GM21515 (cell line): ENCODE measurements at regions not wholly inside any gene's neighbourhood (a gene's known extent, or its start where the extent isn't known, plus 50 kb on each side); places are given as distances from the start of the nearest gene placed in this dataset.

Source experiments
- ATAC-seq: cut with Tn5 transposase; IDR thresholded peaks from one replicate; pipeline ENCODE4 v1.9.1; 2021; ENCODE audit not compliant: unreplicated experiment

DNA sequence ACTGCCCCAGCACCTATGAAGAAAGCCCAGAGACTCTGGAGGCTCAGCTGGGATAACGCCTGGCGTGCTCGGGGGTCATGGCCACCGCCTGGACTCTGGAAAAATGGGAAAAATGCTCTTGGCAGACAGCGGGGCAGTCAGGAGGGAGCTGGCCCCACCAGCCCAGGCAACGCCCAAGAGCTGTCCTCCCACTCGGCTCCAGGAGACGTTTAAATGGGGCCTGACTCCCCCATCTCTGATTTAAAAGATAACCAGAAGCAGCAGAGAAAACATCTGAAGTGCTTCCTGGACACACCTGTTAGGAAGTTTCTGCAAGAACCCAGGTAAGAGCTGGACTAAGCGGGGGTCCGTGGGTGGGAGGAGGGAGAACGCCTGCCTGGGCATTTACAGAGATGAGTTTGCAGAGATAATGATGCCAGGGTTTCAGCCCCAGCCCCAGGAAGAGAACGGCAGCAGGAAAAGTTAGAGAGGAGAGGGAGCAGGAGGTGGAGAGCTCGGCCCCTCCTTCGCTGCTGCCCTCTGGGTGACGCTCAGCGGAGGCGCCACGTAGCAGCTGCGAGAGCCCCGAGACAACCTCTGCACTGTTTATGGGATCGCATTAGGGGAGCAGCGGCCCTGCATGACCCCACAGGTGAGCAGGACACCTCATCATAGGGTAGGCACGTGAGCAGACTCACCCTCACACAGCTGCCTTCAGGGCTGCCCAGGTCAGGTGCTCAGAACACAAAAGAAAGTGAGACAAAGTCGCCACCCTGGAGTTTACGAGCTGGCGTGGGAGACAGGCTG lies 83.5 kb upstream of the INSIG1 start:
- no peak for ATAC-seq

DNA sequence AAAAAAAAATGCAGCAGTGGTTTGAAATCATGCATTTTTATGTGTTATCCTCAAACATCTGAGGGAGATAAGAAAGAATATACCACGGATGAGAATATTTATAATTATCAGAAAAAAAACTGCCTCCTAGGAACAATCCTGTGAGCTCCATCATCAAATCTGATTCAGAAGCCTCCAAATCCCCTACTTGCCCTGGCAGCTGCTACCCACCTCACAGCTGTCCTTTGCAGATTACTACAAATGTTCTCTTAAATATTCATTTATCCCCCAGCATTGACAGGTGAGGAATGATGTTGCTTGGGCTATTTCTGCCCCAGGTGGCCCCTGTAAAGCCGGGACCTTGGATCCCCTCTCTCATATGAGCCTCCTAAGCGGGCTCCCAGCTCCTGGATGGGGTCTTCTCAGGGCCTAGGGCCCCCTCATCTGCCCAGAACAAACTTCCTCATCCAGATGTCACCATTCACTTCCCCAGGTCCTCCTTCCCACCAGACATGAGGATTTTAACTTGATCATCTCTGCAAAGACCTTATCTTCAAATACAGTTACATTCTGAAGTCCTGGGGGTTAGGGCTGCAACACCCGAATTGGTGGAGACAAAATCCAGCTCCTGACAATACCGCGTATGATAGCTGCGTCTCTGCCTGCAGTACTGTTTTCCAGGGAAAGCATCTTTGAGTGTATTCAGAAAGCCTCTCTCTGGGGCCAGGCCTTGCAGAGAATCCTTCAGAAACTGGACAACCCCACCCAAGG lies 81.9 kb upstream of the INSIG1 start:
- no peak for ATAC-seq

DNA sequence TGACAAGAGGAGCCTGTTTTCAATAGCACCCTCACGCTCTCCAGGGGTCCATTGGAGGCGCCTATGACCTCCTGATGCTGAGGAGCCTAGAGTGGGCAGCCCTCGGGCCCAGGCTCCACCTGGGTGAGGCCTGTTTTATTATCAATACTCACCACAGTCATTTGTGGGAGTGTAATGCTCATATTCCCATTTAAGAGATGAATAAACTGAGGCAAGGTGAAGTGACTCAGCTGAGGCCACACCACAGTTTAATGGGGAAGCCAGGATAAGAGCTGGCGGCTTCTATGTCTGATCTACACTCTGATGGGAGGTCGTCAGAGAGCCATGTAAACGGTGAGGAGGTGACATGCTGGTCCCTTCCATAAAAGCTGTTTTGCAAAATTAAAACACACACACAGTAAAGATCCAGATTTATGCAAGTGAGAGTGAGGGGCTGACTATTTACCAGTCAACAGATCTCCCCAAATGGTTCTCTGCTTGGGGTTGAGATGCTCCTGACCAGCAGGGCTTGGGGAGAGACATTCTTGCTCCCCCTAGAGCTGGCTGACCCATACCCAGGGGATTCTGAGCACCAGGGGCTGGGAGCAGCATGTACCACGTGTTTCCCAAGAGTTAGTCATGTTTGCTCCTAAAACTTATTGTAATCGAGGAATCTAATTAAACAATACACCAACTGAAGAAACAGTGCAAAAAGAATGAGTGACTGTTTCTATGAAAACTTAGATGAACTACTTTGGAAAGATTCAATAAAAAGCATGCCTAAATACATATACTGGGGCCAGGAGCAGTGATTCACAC lies 81.0 kb upstream of the INSIG1 start:
- ATAC-seq = no peak

DNA sequence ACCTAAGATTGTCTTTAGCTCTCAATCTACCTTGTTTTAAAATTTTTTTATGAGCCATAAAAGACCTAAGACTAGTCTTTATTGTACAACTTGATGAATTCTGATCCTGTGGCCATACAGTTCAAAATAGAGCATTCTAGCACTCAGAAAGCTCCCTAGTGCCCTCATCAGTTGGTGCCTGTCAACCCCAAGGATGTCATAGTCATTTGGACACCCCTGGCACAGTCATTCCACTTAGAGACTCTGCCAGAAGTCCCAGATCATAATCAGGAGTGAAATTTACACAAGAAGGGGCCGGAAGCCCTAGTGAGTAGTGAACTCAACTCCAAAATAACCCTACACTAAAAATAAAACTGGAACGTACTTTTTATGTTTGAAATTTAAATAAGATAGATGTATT lies 80.0 kb upstream of the INSIG1 start:
- no peak for ATAC-seq

DNA sequence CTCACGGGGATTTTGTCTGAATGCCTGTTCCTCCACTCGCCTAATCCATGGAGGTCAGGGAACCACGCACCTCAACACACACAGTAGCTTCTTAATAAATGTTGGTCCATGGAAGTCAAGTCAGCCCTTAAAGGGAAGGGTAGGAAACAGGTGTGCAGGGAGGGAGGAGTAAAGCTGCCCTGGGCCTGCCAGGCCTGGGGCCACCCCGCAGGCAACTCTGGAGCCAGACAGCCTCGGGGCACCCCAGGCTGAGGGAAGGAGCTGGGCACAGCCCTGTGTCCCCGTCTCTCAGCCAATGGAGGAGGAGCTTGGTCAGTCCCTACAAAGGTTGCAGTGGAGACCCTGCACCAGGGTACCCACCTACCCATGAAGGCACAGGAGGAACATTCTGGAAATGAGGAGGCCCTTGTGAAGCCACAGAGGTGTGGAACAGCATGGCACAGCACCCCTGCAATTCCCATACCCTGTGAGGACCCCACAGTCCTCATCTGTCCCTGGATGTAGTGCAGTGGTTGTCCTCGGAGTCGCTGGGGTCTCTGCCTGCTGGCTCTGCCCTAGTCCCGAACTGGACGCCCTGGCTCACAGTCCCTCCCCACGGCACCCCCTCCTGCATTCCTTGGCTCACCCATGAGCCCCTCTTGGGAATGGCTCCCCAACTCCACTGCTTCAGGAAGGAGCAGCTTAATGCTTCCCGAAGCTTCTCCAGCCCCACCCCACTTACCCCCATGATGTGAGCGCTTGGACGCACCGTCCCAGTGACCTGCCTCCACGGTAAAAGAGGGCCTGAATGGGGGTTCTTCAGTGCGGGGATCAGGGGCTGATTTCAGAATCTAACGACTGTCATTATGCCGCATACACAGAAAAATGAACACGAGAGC lies 79.2 kb upstream of the INSIG1 start:
- ATAC-seq = no peak

DNA sequence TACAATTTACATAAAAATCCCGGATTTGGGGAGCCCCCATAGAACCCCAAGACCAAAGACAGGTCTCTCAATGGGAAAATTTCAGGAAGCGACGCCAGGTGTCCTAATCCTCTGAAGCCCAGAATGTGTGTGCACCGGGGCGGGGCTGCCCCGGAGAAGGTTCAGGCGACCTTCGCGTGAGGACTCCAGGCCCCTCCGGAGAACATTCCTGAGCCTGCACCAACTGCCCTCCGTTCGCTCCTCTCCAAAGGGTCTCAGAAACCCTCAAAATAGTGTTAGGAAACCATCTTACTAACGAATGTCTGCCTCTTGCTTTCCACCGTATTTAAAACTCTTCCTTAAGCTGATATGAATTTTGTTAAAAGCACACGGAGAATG lies 78.5 kb upstream of the INSIG1 start:
- ATAC-seq = no peak

DNA sequence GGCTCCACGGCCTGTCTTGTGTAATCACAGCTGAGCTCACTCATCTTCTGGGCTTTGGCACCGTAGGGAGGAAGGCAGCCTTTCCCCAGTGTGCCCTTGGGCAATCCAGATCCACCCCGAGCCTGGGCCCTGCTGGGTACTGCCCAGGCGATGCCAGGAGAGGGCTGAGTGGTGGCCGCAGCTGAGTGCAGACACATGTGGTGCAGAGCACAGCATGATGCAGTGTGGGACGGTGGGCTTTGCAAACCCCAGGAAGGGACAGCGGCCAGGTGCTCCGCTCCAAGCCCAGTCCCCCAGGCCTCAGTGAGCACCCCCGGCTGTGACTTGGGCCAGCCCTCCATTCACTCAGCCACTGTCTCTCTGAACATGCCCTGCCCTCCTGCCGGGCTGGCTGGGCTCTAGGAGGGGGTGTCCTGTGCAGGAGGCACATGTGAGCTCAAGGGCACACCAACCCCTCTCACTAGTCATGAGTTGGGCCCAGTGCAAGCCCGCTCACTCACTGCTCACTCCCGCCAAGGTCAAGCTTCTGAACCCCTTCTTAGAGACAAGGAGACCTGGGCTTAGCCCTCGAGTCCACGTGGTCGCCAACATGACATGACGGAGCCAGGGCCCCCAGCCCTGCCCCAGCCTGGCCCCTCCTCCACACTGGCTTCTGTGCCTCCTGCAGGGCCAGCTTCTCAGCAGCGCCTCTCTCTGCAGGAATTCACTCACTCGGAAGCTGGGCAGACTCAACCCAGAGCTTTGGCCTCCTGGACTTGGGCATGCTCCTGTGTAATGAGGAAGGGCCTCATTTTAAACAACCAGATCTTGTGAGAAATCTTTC lies 77.5 kb upstream of the INSIG1 start:
- ATAC-seq = no peak

DNA sequence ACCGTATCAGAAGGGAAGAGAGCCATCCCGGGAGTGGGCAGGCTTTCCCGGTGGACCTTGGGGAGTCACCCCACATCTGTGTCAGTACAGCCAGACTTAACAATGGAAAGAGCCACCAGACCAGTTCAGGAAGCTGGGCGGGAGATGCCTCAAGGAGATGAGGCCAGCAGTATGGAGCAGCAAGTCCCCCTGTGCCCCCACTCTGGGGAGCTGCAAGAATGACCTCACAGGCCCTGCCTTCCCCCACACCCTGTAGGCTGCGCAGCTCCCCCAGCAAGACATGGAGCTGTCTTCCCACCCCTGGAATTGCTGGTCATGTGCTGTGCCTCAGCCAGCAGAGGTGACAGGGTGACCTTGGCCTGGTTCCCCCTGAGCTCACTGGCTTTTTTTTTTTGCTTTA lies 76.8 kb upstream of the INSIG1 start:
- ATAC-seq = no peak

DNA sequence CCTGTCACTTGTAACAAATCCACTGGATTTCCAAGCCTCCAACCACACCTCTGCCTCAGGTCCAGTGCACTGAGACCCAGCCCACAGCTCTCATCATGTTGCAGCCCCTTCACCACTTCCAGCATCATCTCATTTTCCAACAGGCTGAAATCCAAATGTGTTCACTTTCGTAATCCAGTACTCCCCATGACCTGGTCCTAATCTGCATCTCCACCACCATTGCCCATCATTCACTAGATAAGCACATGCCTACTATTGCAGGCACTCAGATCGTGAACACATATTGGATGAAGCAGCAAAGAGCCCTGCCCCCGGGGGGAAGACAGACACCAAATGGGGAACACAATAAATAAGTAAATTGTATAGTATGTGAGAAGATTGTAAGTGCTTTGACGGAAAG lies 76.1 kb upstream of the INSIG1 start:
- ATAC-seq = no peak

DNA sequence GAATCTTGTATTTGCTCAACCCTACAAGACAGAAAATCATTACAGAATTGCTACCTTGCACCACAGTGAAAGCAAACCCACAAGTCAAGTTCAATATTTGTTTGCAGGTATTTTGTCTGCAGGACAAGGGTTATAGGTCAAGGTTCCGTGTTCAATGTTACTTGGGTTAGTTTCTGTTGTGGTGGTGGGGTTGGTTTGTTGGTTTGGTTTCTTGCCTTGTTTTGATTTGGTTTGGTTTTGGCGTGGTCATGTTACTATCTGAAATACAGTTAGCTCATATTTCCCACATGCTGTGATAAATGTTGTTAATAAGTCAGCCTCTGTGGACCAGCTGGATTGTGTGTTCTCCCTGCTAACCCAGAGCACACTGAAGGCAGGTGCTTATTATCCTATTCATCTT lies 75.6 kb upstream of the INSIG1 start:
- no peak for ATAC-seq

DNA sequence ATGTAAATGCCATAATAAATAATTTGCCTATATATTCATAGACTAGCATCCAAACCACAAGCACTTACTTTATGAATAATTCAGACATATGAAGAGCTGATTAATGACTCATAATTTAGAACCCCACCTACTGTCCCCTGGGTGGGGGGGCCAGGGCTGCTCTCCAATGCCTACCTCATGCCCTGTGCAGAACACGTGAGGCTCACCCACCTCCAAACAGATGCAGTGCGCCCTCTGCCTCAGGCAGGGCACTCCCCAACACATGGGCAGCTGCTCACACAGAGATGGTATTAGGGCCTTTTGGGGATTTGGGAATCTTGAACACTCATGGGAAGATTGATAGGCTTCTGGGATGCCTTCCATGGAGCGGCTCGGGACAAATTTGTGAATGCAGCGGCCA lies 75.1 kb upstream of the INSIG1 start:
- no peak for ATAC-seq

DNA sequence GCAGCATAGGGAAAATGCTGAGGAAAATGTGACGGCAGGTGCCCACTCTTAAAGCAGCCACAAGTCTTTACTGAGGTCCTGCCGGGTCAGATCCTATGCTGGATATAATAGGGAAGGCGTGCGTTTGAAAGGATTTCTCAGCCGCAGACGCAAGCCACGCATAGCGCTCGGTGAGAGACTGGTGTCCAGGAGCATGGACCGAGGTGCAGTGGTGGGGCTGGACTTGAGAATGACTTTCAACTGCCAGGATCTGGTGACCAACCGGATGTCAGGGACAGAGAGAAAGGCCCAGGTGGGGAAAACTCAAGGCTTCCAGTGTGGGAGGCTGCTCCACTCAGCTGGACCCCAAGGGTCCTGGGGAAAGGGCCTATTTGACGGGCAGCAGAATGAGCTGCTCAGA lies 74.7 kb upstream of the INSIG1 start:
- no peak for ATAC-seq

DNA sequence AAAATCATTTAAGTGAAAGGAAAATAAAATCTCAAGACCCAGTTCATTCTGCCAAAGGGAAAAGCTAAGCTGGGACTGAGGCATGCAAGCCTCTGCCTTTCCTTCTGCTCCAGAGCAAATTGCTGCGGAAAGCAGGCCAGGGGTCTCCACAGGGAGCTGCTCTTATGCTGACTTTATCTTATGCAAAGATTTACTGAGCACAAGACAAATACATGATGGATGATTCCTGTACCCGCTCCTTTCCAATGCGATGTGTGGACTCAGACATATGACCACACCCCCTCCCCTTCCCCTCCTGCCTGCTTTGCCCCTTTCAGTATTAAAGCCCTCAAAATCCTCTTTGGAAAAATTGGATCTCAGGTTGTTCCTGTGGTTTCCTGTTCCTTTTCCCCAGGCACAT lies 74.2 kb upstream of the INSIG1 start:
- no peak for ATAC-seq

DNA sequence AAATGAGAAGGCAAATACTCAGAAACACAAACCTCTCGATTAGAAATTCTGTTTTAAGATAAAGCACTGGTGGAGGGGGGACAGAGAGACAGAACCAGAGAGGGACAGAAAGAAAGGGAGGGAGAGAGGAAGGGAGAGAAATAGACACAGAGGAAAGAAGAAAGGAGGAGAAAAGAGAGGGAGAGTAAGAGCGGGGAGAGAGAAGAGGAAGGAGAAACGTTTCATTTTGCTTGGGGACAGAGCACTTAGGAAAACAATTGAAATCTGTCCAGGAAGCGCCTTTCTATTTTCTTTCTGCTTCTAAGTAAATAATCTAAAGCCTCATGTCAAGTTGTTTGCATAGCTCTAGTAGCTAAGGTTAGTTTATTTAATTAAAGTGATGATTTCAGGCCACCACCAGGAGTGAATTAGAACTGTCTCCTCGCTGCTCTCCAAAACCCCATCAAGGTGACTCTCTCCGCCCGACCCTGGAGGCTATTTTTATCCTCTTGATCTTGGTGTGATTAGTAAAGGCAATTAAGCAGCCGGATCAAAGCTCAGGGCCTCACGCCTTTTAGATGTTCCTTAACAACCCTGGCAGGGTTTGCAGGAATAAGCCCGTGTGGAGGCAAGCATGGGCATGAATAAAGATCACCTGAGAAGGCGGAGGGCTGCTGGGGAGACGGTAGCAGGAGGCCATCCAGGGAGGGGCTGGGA lies 73.4 kb upstream of the INSIG1 start:
- ATAC-seq = no peak

DNA sequence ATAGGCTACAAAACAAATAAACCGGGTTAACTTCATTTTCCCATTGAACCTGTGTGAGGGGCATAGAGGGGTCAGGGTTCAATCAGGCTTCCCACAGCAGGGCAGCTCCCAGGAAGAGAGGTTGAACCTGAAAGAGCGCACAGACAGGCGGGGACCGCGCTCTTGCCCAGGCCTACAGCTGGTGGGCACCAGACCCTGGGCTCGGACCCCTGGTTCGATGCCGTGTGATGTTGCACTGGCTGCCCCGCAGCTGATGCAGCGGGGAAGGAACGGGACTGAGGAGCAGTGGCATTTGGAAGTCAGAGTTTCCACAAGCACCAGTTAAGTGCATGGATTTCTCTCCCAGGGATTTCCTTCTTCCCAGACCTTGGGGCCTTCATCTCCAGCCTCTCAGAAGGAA lies 72.6 kb upstream of the INSIG1 start:
- ATAC-seq = no peak

DNA sequence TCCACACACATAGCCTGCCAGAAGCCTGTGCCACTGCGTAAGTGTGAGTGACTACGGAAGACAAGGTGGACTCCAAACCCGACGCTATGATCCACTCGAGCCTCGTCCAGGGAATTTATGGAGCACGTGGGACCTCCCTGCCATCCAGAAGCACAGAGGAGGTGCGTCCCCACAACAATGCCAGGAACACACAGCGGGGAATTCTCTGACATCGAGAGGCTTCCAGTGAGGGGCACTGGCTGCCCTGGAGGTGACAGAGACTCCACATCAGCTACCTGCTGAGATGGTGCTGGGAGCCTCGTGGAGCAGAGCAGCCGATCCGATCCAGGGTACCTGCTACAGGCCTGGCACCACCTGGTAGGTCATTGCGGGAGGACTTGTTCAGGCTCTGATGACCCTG lies 72.2 kb upstream of the INSIG1 start:
- ATAC-seq = no peak

DNA sequence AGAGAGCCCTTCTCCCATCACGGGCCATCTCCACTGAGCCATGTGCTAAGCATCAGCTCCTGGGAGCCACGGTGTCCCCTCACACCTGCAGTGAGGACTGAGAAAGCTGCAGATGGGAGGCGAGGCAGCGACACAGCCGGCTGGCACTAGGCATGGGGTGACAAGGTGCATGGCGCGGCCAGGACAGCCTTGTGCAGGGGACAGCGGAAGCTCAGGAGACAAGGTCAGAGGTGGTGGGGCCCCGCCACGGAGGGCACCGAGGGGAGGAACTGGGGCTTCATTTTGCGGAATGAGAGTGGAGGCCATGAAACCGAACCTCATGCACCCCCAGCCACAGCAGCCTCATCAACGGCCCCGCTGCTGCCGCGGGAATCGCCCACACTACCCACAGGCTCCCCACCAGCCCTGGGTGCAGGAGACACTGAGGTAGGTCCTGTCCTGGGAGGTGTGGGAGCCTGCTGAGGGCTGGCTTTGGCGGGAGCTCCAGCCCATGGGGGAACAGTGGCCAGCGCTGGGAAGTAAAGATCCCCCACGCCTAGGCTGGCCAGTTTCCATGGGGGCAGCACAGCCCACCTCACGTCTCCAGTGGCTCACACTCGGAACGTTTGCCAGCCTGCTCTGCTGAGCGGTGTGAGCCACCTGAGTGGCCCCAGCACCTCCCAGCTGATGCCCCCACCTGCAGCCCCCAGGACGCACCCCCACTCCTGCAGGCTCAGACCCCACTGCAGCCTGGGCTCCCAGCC lies 71.2 kb upstream of the INSIG1 start:
- no peak for ATAC-seq

DNA sequence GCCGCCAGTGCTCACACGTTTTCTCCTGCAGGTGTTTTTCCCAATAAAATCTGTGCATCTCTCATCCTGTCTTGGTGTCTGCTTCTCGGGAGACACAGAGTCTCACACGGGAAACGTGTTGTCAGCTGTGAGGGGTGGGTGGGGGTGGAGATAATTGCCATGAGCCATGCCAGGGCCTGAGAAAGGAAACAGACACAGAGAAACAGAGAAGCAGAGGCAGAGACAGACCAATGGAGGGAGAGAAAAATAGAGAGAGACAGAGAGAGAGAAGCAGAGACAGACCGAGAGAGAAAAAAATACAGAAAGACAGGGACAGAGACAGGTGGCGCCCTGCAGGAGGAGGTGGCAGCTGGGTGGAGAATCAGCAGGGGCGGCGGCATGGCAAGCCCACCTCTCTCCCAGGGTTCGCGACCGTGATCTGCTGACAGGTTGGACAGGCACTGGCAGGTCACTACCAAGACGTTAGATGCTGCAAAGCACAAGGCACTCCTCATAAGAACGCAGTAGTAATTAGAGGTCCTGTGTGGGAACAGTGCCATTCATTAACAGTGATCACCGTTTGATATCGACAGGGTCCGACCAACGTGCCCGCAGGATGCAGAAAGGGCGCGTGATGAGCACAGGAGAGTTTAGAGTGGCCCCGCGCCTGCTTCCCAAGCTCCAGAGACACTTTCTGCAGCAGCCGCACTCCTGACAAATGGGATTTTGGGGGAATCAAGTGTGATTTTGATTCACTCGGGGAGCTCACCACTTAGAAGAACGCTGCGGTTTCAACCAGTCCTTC lies 70.5 kb upstream of the INSIG1 start:
- ATAC-seq = no peak
